COLO829 (cell line): ENCODE measurements at regions not wholly inside any gene's neighbourhood (a gene's known extent, or its start where the extent isn't known, plus 50 kb on each side); places are given as distances from the start of the nearest gene placed in this dataset.
A peak's percentile ranks its signal among the peaks of the same experiment; 100 is the strongest.

Experiments
- DNase-seq: peaks from one replicate; pipeline ENCODE4 v3.0.0; 2012; ENCODE audit warnings: low spot score

- no peak for DNase-seq
Observed at GRCh38 chr20:39298571-39299506, 336.7 kb downstream of the DHX35 start.

GRCh38 chr20:39298121-39298520, 336.0 kb downstream of the DHX35 start:
- DNase-seq, result no peak

DNA sequence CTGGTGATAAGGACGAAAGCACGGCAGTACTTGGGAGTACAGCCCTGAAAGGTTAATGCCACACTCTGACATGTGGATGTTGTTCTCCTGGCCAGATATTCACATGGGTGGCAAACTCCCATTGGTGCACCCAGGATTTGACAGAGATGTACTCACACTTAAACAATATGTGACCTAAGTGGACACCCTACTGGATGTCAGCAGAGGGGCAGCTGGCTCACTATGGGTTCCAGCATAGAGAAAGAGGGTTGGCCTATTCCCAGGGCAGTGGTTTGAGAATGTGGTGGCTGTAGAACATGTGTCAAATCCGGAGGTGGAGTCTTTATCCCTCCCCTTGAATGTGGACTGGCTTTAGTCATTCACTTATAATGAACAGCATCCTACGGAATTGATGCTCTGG, 333.2 kb downstream of the DHX35 start:
- DNase-seq, result no peak

- no peak for DNase-seq
Observed at GRCh38 chr20:39294137-39294725, 332.1 kb downstream of the DHX35 start.

- no peak for DNase-seq
Observed at GRCh38 chr20:39292193-39292736, 330.1 kb downstream of the DHX35 start.

DNA sequence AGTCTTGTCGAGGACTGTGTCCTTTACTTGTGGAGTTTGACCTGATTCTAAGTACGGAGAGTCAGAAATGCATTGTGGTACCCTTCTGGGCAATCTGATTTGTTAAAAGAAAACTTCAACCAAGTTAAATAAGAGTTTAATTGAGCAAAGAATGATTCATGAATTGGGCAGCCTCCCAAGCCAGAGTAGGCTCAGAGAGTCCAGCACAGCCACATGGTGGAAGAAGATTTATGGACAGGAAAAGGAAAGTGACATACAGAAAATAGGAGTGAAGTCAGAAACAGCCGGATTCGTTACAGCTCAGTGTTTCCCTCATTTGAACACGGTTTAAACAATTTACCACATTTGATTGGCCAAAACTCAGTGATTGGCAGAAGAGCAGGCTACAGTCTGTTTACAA, 329.2 kb downstream of the DHX35 start:
- DNase-seq, result no peak

DNA sequence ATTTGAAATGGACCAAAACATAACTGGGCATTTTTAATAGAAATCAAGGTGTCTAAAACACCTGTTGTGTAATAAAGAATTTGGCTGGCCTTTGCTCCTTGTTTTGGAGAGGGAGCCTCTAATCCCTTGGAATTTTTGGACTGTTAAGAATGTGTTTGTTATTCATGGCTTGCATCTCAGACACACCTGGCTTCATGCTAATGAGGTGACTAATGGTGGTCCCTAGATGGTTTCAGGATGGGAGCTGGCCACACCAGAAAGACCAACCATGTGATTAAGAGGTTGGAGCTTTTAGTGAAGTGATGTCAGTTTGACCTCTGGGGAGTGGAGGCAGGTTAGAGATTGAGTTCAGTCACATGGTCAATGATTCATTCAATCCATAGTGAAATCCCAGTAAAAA, 328.4 kb downstream of the DHX35 start:
- no peak for DNase-seq

GRCh38 chr20:39289831-39290230, 327.7 kb downstream of the DHX35 start:
- DNase-seq, result no peak

- DNase-seq, result no peak
Observed at GRCh38 chr20:39289316-39289715, 327.2 kb downstream of the DHX35 start.

GRCh38 chr20:39283464-39283863, 321.3 kb downstream of the DHX35 start:
- no peak for DNase-seq

GRCh38 chr20:39282619-39283092, 320.5 kb downstream of the DHX35 start:
- DNase-seq, result no peak

GRCh38 chr20:39280875-39281274, 318.7 kb downstream of the DHX35 start:
- no peak for DNase-seq

DNA sequence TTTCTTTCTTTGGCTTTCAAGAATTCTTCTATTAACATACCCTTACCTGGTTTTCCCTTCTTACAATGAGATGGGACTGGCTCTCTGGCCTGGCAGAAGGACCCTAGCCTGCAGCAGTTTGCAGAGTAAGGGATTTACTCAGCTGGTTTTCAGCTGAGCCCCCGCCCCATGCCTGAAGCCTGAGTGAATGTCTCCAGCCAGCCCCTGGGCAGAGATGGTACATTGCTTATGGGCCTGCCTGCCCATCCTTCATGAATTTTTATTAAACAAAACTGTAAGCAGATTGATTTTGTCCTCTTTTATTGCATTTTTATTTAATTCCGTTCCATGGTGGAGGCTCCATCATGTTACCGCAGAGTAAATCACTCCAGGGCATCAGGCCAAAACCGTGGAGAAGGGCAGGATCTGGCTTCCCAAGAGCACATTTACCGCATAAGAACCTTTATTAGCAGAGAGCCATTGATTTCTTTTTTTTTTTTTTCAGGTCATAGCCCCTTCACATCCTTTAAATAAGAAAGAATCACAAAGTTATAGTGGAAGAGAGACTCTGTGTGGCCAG, 316.2 kb downstream of the DHX35 start:
- DNase-seq, result no peak

GRCh38 chr20:39277185-39277584, 315.0 kb downstream of the DHX35 start:
- DNase-seq, result no peak

DNA sequence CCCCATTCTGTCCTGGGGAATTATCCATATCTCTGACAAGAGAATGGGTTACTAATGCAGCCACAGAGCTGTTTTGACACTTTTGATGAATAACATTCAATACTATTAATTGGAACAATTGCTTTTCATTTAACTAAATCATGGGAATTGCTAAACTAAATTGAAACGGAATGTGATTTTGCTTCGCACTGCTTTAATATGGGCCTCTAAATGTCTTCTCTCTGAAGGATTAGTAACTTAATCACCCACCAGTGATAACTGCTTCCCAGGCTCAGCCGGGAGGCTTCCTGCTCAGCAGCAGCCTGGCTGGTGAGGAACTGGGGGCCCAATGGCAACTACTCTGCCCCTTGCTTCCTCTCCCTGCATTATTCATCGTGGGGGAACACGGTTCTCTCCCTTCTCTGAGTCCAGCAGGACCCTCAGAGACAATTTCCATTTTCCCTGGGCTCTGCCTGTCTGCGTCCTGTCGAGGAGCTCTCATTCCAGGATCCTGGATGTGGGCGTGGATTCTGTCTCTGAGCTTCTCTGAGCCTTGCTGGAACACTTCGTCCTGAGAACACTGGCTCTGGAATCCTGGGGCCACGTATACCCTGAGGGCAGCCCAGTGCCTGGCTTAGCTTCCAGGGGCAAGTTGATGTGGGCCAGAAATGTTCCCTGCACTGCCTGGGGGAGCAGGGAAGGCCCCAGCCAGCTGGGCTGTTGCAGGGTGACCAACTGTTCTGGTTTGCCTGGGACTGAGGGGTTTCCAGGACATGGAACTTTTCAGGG, 308.9 kb downstream of the DHX35 start:
- no peak for DNase-seq

DNA sequence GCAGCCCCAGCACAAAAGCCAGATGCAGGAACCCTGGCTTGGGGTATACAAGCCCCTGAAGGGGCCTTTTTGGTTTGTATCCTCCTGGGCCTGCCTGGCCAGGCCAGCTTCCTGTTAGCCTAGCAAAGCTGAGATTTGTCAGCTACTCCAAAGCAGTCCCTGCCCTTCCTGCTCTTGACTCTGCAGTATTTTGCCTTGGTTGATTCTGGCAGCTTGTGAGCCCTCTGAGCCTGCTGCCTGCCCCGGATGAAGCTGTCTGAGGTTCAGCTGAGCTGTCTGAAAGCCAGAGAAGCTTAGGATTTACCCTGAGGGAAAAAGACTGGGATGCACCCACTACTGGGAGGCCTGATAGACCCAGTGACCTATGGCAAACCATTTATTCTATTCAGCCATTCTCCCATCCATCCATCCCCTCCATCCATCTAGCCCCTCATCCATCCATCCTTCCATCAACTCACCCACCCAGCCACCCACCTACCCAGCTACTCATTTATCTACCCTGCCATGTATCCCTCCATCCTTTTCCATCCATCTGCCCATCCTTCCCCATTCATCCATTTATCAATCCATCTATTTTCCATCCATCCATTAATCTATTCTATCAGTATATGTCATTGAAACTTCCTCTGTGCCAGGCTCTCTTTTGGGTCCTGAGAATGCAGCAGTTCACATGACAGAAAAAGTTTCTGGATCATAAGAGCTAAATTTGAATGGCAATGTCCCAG, 307.5 kb downstream of the DHX35 start:
- no peak for DNase-seq

GRCh38 chr20:39268981-39269461, 306.9 kb downstream of the DHX35 start:
- peak; percentile 44 for DNase-seq

- no peak for DNase-seq
Observed at GRCh38 chr20:39268491-39268951, 306.4 kb downstream of the DHX35 start.

GRCh38 chr20:39266989-39267388, 304.8 kb downstream of the DHX35 start:
- no peak for DNase-seq

DNA sequence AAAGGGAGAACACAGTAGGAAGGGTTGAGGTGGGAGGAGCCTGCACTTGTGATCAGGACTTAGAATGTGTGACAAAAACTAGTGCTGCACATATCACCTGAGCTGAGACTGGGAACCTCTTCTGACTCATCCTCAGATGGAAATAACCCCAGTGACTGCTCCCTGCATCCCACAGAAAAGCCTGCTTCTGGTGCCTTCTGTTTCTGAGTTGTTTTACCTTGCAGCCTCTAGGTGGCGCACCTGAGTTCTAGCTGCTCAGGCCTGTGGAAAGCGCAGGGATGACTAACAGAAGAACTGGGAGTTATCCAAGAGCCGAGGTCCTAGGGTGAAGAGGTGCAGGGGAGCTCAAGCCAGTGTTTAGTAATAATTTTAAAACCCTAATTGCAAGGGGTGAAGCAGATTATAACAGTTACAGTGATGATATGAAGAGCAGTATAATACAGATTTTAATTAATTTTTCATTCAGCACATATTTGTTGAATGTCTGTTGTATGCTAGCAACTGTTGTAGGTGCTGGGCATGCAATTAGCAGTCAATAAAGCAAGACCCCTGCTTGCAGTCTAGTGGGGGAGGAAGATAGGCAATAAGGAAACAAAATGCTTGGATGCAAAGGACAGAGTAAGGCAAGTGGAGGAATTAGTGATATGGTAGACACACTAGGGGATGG, 302.5 kb downstream of the DHX35 start:
- DNase-seq, result peak; percentile 93

- no peak for DNase-seq
Observed at GRCh38 chr20:39263076-39263475, 300.9 kb downstream of the DHX35 start.
